K562 (cell line): ENCODE measurements at regions not wholly inside any gene's neighbourhood (a gene's known extent, or its start where the extent isn't known, plus 50 kb on each side); places are given as distances from the start of the nearest gene placed in this dataset.

Source experiments
- ATAC-seq: fragments of 200-7000 bp; cut with Tn5 transposase; 3 replicates; pipeline ENCODE4 v1.9.1; 2020; ENCODE audit warnings: moderate library complexity
- BruUV-seq: library from RNA; stranded (reverse); fragments of 400-500 nt; replicated peaks from 2 replicates; lab custom pipeline; 2021; lab: Mats Ljungman, UMichigan
- CTCF ChIA-PET: fragments of 300-600 bp; formaldehyde crosslinking; extraction: SDS; loops from one replicate; lab custom pipeline; 2021; ENCODE audit warnings: low intra/inter-chr PET ratio; lab: Yijun Ruan, JAX
- POLR2A ChIA-PET: fragments of 300-600, 350-650 bp; sonication (Branson Sonifier 250); formaldehyde crosslinking; extraction: SDS; loops from one replicate; lab custom pipeline; 2021; ENCODE audit warnings: antibody characterized with exemption, inconsistent platforms; lab: Yijun Ruan, JAX
- DNase-seq, 4 experiments: peaks; one replicate each; pipeline versions ENCODE4 v3.0.0 to v3.0.0-alpha.2; 2011 to 2018; ENCODE audit warnings: low spot score in 3 of 4, mixed read lengths in 3 of 4; ENCODE audit errors: extremely low read depth in 1 of 4
- FAIRE-seq: peaks from 2 replicates; lab custom pipeline; 2011; peaks lifted over from hg19 to GRCh38; lab: Jason Lieb, UNC
- H2AFZ ChIP-seq: 2 replicates; pipeline ENCODE4 v1.6.0; 2011; ENCODE audit warnings: low read depth, low read length, control low read depth, inconsistent platforms
- H3K27ac ChIP-seq: fragments of 200-600 bp; 3 replicates; pipeline ENCODE4 v1.8.0; 2011; ENCODE audit warnings: low read depth, mild to moderate bottlenecking, control low read depth, inconsistent platforms, low read length, moderate library complexity, mixed read lengths; ENCODE audit errors: extremely low read depth
- H3K27me3 ChIP-seq, 2 experiments: fragments of 300-600 bp in 1 of 2; 2 replicates in 1 of 2; 3 replicates in 1 of 2; pipeline versions ENCODE4 v1.6.0 to v1.8.0; 2011; ENCODE audit warnings: inconsistent platforms in 2 of 2, low read length in 2 of 2, mild to moderate bottlenecking in 1 of 2, mixed read lengths in 1 of 2, moderate library complexity in 1 of 2; ENCODE audit not compliant: control insufficient read depth in 2 of 2, insufficient read depth in 2 of 2
- H3K36me3 ChIP-seq: fragments of 300-600 bp; 3 replicates; pipeline ENCODE4 v1.8.0; 2011; ENCODE audit warnings: mild to moderate bottlenecking, low read length, inconsistent platforms; ENCODE audit not compliant: control insufficient read depth, insufficient read depth
- H3K4me1 ChIP-seq, 2 experiments: fragments of 200-600 bp in 1 of 2; replicated peaks in 1 of 2; 2 replicates in 1 of 2; 3 replicates in 1 of 2; pipeline versions ENCODE4 v1.5.1 to v1.8.0; 2011; ENCODE audit warnings: inconsistent platforms in 2 of 2, low read length in 2 of 2, mild to moderate bottlenecking in 1 of 2, mixed read lengths in 1 of 2, moderate library complexity in 1 of 2; ENCODE audit not compliant: control insufficient read depth in 2 of 2, insufficient read depth in 2 of 2
- H3K4me2 ChIP-seq: 2 replicates; pipeline ENCODE4 v1.6.1; 2011; ENCODE audit warnings: low read length, control low read depth, inconsistent platforms, mixed read lengths; ENCODE audit not compliant: insufficient read depth
- H3K4me3 ChIP-seq: fragments of 200-600 bp; sonication (generic), shearing (Covaris generic); 2 replicates; pipeline ENCODE4 v1.5.1; 2016; ENCODE audit warnings: control low read depth, inconsistent platforms
- H3K79me2 ChIP-seq: fragments of 200-600 bp; 3 replicates; pipeline ENCODE4 v1.8.0; 2011; ENCODE audit warnings: low read length, inconsistent platforms; ENCODE audit not compliant: control insufficient read depth, insufficient read depth
- H3K9ac ChIP-seq, 2 experiments: 2 replicates each; pipeline versions ENCODE4 v1.6.0 to v1.6.1; 2011; ENCODE audit warnings: low read depth in 2 of 2, low read length in 2 of 2, control low read depth in 1 of 2, inconsistent platforms in 1 of 2, mild to moderate bottlenecking in 1 of 2, mixed read lengths in 1 of 2; ENCODE audit not compliant: insufficient read depth in 1 of 2
- H3K9me1 ChIP-seq: one replicate; pipeline ENCODE4 v1.6.0; 2011; ENCODE audit warnings: inconsistent platforms, mild to moderate bottlenecking, low read length, moderate library complexity; ENCODE audit not compliant: control insufficient read depth, insufficient read depth
- H3K9me3 ChIP-seq: replicated peaks from 2 replicates; pipeline ENCODE4 v1.5.1; 2011; ENCODE audit warnings: low read depth, low read length, inconsistent platforms; ENCODE audit not compliant: control insufficient read depth, insufficient read depth
- H4K20me1 ChIP-seq: replicated peaks from 2 replicates; pipeline ENCODE4 v1.6.1; 2011; ENCODE audit warnings: low read length, inconsistent platforms, mixed read lengths; ENCODE audit not compliant: control insufficient read depth, insufficient read depth
- BRF1 ChIP-seq: IDR thresholded peaks from 3 replicates; pipeline ENCODE4 v1.6.1; 2011; ENCODE audit warnings: borderline replicate concordance, mild to moderate bottlenecking; ENCODE audit not compliant: insufficient read length; ENCODE audit errors: extremely low read depth
- EGR1 ChIP-seq: fragments of 450-650 bp; conservative IDR thresholded peaks from 2 replicates; pipeline ENCODE4 v1.6.1; 2017; ENCODE audit warnings: mild to moderate bottlenecking
- FOXJ2 ChIP-seq: fragments of 200-800 bp; sonication (Bioruptor generic); IDR thresholded peaks from 2 replicates; pipeline ENCODE4 v1.6.1; 2016; ENCODE audit warnings: missing genetic modification characterization, missing compliant biosample characterization
- NCOA2 ChIP-seq, 2 experiments: fragments of 450-650 bp; IDR thresholded peaks; 2 replicates each; pipeline ENCODE4 v1.6.1; 2018; ENCODE audit warnings: mild to moderate bottlenecking in 2 of 2, moderate library complexity in 1 of 2; ENCODE audit not compliant: partially characterized antibody in 2 of 2
- RBM34 ChIP-seq: fragments of 200-400 bp; formaldehyde crosslinking; IDR thresholded peaks from 2 replicates; pipeline ENCODE4 v1.6.1; 2018; ENCODE audit warnings: low read length, borderline replicate concordance; ENCODE audit not compliant: insufficient read depth
- SMARCA5 ChIP-seq: fragments of 450-650 bp; IDR thresholded peaks from 2 replicates; pipeline ENCODE4 v1.6.1; 2016
- XRCC5 ChIP-seq: fragments of 200-400 bp; formaldehyde crosslinking; IDR thresholded peaks from 2 replicates; pipeline ENCODE4 v1.6.1; 2017; ENCODE audit warnings: low read depth, mild to moderate bottlenecking, low read length
- ZNF197 ChIP-seq: fragments of 200-800 bp; sonication (Bioruptor generic); IDR thresholded peaks from 2 replicates; pipeline ENCODE4 v1.6.1; 2016; ENCODE audit warnings: low read depth, missing genetic modification characterization, missing compliant biosample characterization
- ZNF384 ChIP-seq: IDR thresholded peaks from 2 replicates; pipeline ENCODE4 v1.6.1; 2012; ENCODE audit warnings: low read depth, low read length, improper control_type of control experiment
- ZNF507 ChIP-seq: conservative IDR thresholded peaks from 2 replicates; pipeline ENCODE4 v1.6.1; 2017; ENCODE audit warnings: missing genetic modification characterization, missing compliant biosample characterization
- WGBS: fragments of 100-300 bp; shearing (Covaris generic); methylation state at CpG from one replicate; pipeline ENCODE4 v1.1.6; 2016; ENCODE audit warnings: low coverage, mixed read lengths; ENCODE audit not compliant: insufficient coverage; ENCODE audit errors: missing lambda C conversion rate; 5-methylcytosine and 5-hydroxymethylcytosine counted together
- in situ Hi-C: fragments of 300-500 bp; cut with MboI; formaldehyde crosslinking; loops from 4 replicates; pipeline ENCODE4 v1.15.0; 2018; ENCODE audit warnings: inconsistent platforms, mixed read lengths
- intact Hi-C: fragments of 100-400 bp; cut with micrococcal nuclease; formaldehyde crosslinking; loops from 2 replicates; pipeline ENCODE4 v1.14.2; 2022
- TF ChIP-seq, protein P1 (sequence below): fragments of 450-650 bp; IDR thresholded peaks from one replicate; pipeline ENCODE4 v1.6.1; 2018; ENCODE audit warnings: mild to moderate bottlenecking, moderate library complexity; ENCODE audit not compliant: partially characterized antibody
- TF ChIP-seq, protein P2 (sequence below): fragments of 150-350 bp; IDR thresholded peaks from 2 replicates; pipeline ENCODE4 v1.6.1; 2014; ENCODE audit warnings: low read depth, mild to moderate bottlenecking, low read length, borderline replicate concordance

DNA sequence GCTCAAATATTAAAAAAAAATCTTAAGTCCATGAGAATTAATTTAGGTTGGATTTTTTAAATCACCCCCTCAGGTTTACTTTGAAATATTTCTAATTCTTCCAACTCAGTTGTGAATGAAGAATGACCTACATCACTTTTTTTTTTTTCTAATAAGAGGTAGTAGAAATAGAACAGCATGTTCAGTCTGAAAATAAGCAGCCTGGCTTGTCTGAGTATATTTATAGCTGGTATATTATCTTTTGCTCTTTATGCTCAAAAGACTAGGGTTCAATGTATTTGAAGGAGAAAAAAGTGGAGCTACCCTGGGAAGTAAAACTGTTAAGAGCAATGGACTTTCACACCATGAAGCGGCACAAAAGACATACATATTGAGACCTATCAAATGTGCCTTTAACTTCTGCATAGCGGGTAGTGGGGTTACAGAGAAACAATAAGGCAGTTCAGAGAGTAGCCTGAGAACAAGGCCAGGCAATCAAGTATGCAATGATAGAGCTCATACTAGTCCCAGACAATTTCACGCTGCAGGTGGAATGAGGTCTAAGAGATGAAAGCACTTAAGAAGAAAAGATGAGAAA lies 175.4 kb upstream of the CDH12 start:
- ATAC-seq (no peak), DNase-seq (no peak), FAIRE-seq (no peak)
- Histone ChIP-seq H2AFZ (no peak overlapping the region), H3K4me3 (no peak overlapping the region), H3K4me1 (no peaks in the 10 kb centered on the region), H4K20me1 (no peaks in the 10 kb centered on the region), H3K36me3 (no peaks in the 10 kb centered on the region), H3K4me2 (no peak overlapping the region), H3K9me1 (no peaks in the 10 kb centered on the region), H3K27ac (no peak overlapping the region), H3K27me3 (no peaks in the 10 kb centered on the region), H3K79me2 (no peaks in the 10 kb centered on the region), H3K9ac (no peak overlapping the region), H3K9me3 (0 out of 2 replicates have a peak, but pooled peaks cover 2% of the 10 kb centered on the region)
- BruUV-seq, result no TSS peak
- intact Hi-C loops, result no loop called here
- 0% methylated on average over 3 of the region's 3 CpGs for WGBS
- TF ChIP-seq FOXJ2 (tag), result no peak
- TF ChIP-seq NCOA2 (IDR thresholded peaks at IDR 0.05; ENCODE audit: partially characterized antibody in 2 of 2), result no peak
- TF ChIP-seq RBM34, result no peak
- no peak for TF ChIP-seq EGR1
- ChIA-PET POLR2A (no interaction called here), CTCF (no interaction called here)
- in situ Hi-C loops, result no loop called here

DNA sequence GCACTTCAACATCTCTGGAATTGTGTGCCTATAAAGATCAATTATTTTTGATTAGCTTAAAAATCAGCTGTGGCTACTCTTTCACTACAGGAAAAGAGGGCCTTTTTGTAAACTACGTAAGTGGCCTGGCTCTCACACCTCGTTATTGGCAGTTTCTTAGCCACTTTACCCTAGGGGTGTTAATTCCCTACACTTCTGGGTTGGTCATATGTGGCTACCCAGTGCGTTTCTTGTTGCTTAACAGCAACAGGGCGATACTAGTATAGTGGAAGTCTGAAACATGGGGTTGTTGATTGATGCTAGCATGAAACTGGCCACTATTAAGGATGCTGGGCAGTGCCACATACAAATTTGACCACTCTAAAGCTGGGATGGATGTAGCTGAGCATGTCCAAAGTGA lies 174.7 kb upstream of the CDH12 start:
- Histone ChIP-seq H3K9ac (no peak overlapping the region), H2AFZ (no peak overlapping the region), H3K4me2 (no peak overlapping the region), H3K79me2 (no peaks in the 10 kb centered on the region), H3K4me1 (no peaks in the 10 kb centered on the region), H3K9me3 (0 out of 2 replicates have a peak, but pooled peaks cover 2% of the 10 kb centered on the region), H3K36me3 (no peaks in the 10 kb centered on the region), H3K9me1 (no peaks in the 10 kb centered on the region), H3K27me3 (no peaks in the 10 kb centered on the region), H3K27ac (no peak overlapping the region), H3K4me3 (no peak overlapping the region), H4K20me1 (no peaks in the 10 kb centered on the region)
- WGBS, result 1% methylated on average over 4 of the region's 4 CpGs
- in situ Hi-C loops (no loop called here), intact Hi-C loops (no loop called here)
- no TSS peak for BruUV-seq
- DNase-seq, result no peak
- no peak for ATAC-seq
- POLR2A ChIA-PET, result no interaction called here
- CTCF ChIA-PET, result no interaction called here
- no peak for FAIRE-seq
- TF ChIP-seq ZNF507, result no peak
- no peak for TF ChIP-seq XRCC5
- no peak for TF ChIP-seq ZNF197 (CRISPR knock-in tag)
- TF ChIP-seq, protein P1, sequence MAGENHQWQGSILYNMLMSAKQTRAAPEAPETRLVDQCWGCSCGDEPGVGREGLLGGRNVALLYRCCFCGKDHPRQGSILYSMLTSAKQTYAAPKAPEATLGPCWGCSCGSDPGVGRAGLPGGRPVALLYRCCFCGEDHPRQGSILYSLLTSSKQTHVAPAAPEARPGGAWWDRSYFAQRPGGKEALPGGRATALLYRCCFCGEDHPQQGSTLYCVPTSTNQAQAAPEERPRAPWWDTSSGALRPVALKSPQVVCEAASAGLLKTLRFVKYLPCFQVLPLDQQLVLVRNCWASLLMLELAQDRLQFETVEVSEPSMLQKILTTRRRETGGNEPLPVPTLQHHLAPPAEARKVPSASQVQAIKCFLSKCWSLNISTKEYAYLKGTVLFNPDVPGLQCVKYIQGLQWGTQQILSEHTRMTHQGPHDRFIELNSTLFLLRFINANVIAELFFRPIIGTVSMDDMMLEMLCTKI, result no peak
- TF ChIP-seq ZNF384, result no peak
- no peak for TF ChIP-seq BRF1
- no peak for TF ChIP-seq SMARCA5
- TF ChIP-seq, protein P2, sequence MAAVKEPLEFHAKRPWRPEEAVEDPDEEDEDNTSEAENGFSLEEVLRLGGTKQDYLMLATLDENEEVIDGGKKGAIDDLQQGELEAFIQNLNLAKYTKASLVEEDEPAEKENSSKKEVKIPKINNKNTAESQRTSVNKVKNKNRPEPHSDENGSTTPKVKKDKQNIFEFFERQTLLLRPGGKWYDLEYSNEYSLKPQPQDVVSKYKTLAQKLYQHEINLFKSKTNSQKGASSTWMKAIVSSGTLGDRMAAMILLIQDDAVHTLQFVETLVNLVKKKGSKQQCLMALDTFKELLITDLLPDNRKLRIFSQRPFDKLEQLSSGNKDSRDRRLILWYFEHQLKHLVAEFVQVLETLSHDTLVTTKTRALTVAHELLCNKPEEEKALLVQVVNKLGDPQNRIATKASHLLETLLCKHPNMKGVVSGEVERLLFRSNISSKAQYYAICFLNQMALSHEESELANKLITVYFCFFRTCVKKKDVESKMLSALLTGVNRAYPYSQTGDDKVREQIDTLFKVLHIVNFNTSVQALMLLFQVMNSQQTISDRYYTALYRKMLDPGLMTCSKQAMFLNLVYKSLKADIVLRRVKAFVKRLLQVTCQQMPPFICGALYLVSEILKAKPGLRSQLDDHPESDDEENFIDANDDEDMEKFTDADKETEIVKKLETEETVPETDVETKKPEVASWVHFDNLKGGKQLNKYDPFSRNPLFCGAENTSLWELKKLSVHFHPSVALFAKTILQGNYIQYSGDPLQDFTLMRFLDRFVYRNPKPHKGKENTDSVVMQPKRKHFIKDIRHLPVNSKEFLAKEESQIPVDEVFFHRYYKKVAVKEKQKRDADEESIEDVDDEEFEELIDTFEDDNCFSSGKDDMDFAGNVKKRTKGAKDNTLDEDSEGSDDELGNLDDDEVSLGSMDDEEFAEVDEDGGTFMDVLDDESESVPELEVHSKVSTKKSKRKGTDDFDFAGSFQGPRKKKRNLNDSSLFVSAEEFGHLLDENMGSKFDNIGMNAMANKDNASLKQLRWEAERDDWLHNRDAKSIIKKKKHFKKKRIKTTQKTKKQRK, result no peak
